ENCODE measurements at regions not wholly inside any gene's neighbourhood (a gene's known extent, or its start where the extent isn't known, plus 50 kb on each side); places are given as distances from the start of the nearest gene placed in this dataset.

GRCh38 chr14:84991021-84991420, 538.9 kb upstream of the FLRT2 start:
- 60 to 89% (median 70%) methylated on average over 1 of the region's 1 CpG for WGBS, 4 donors
- no peaks in the 10 kb centered on the region for H3K27me3 ChIP-seq
- H3K9me3 ChIP-seq (replicated peaks in 1 of 3), result no peaks in the 10 kb centered on the region
- intact Hi-C loops (cut with DNase I), result no loop called here
- no peak for DNase-seq
- no peak overlapping the region for H3K27ac ChIP-seq
- no peak for TF ChIP-seq CTCF (IDR thresholded peaks at IDR 0.05)
- no peak for TF ChIP-seq POLR2A (IDR thresholded peaks at IDR 0.05)
- no peaks in the 10 kb centered on the region for H3K36me3 ChIP-seq (replicated peaks in 1 of 2)
- H3K4me3 ChIP-seq, result no peak overlapping the region
- H3K4me1 ChIP-seq (replicated peaks in 1 of 2), result no peaks in the 10 kb centered on the region

GRCh38 chr14:84998216-84998615, 531.7 kb upstream of the FLRT2 start:
- Histone ChIP-seq H3K9me3 (replicated peaks in 1 of 3) (no peaks in the 10 kb centered on the region), H3K27me3 (no peaks in the 10 kb centered on the region), H3K27ac (no peak overlapping the region), H3K4me3 (no peak overlapping the region), H3K36me3 (replicated peaks in 1 of 2) (no peaks in the 10 kb centered on the region), H3K4me1 (replicated peaks in 1 of 2) (no peaks in the 10 kb centered on the region)
- no peak for TF ChIP-seq CTCF (IDR thresholded peaks at IDR 0.05)
- TF ChIP-seq POLR2A (IDR thresholded peaks at IDR 0.05), result no peak
- no peak for DNase-seq
- intact Hi-C loops (cut with DNase I), result no loop called here

GRCh38 chr14:85002846-85003245, 527.1 kb upstream of the FLRT2 start:
- Histone ChIP-seq H3K4me1 (replicated peaks in 1 of 2) (no peaks in the 10 kb centered on the region), H3K27ac (no peak overlapping the region), H3K4me3 (no peak overlapping the region), H3K36me3 (replicated peaks in 1 of 2) (no peaks in the 10 kb centered on the region), H3K9me3 (replicated peaks in 1 of 3) (no peaks in the 10 kb centered on the region), H3K27me3 (no peaks in the 10 kb centered on the region)
- intact Hi-C loops (cut with DNase I), result no loop called here
- 53 to 79% (median 67%) methylated on average over 1 of the region's 1 CpG for WGBS, 4 donors
- TF ChIP-seq CTCF (IDR thresholded peaks at IDR 0.05) (no peak), POLR2A (IDR thresholded peaks at IDR 0.05) (no peak)
- DNase-seq, result no peak

- Histone ChIP-seq H3K27ac (no peak overlapping the region), H3K9me3 (replicated peaks in 1 of 3) (no peaks in the 10 kb centered on the region), H3K27me3 (no peaks in the 10 kb centered on the region), H3K4me1 (replicated peaks in 1 of 2) (no peaks in the 10 kb centered on the region), H3K36me3 (replicated peaks in 1 of 2) (no peaks in the 10 kb centered on the region), H3K4me3 (no peak overlapping the region)
- intact Hi-C loops (cut with DNase I), result no loop called here
- TF ChIP-seq CTCF (IDR thresholded peaks at IDR 0.05), result no peak
- no peak for DNase-seq
These were observed 526.1 kb upstream of the FLRT2 start for GRCh38 chr14:85003805-85004204.
